Neural cell (in vitro differentiated cells): ENCODE measurements at regions not wholly inside any gene's neighbourhood (a gene's known extent, or its start where the extent isn't known, plus 50 kb on each side); places are given as distances from the start of the nearest gene placed in this dataset.

Experiments
- TAF1 ChIP-seq: IDR thresholded peaks from 2 replicates; pipeline ENCODE4 v1.6.1; 2012; ENCODE audit warnings: low read depth
- TF ChIP-seq, protein P1 (sequence below): fragments of 450-650 bp; IDR thresholded peaks from 2 replicates; pipeline ENCODE4 v1.5.1; 2014; ENCODE audit warnings: antibody characterized with exemption, mild to moderate bottlenecking, moderate library complexity; ENCODE audit not compliant: poor library complexity, severe bottlenecking

DNA sequence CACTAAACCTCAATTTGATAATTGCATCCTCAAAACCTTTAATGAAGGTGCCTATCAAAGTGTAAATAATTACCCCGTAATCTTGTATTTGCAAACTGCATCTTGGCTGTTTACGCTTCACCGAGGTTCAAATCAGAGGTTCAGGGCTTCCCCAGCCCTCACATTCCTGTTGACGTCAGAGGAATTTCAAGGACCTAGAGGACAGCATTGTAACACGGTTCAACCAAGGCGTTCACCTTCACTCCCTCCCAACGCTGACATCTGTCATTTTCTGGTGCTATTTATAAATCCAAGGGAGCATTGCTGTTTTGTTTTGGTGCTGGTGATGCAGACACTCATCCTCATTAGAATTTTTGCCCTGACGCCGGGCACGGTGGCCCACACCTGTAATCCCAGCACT is 691.6 kb upstream of the RBFOX1 start:
- TF ChIP-seq TAF1 = no peak
- TF ChIP-seq, protein P1, sequence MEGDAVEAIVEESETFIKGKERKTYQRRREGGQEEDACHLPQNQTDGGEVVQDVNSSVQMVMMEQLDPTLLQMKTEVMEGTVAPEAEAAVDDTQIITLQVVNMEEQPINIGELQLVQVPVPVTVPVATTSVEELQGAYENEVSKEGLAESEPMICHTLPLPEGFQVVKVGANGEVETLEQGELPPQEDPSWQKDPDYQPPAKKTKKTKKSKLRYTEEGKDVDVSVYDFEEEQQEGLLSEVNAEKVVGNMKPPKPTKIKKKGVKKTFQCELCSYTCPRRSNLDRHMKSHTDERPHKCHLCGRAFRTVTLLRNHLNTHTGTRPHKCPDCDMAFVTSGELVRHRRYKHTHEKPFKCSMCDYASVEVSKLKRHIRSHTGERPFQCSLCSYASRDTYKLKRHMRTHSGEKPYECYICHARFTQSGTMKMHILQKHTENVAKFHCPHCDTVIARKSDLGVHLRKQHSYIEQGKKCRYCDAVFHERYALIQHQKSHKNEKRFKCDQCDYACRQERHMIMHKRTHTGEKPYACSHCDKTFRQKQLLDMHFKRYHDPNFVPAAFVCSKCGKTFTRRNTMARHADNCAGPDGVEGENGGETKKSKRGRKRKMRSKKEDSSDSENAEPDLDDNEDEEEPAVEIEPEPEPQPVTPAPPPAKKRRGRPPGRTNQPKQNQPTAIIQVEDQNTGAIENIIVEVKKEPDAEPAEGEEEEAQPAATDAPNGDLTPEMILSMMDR = no peak
